SK-N-SH treated with all-trans-retinoic acid at 6 μM for 48 hours (cell line): ENCODE measurements at regions not wholly inside any gene's neighbourhood (a gene's known extent, or its start where the extent isn't known, plus 50 kb on each side); places are given as distances from the start of the nearest gene placed in this dataset.

Experiments used
- ATAC-seq: fragments of 200-7000 bp; cut with Tn5 transposase; 3 replicates; pipeline ENCODE4 v1.9.1; 2020; ENCODE audit warnings: mild to moderate bottlenecking, moderate library complexity
- ARNTL ChIP-seq: fragments of 450-650 bp; formaldehyde crosslinking; IDR thresholded peaks from 2 replicates; pipeline ENCODE4 v1.5.0; 2020; ENCODE audit warnings: low read depth, mild to moderate bottlenecking, moderate library complexity, borderline replicate concordance
- BACH2 ChIP-seq: fragments of 250-450 bp; sonication (Bioruptor Pico); IDR thresholded peaks from 2 replicates; pipeline ENCODE4 v1.9.0; 2021; ENCODE audit warnings: mild to moderate bottlenecking, borderline replicate concordance
- CSDC2 ChIP-seq: fragments of 250-450 bp; sonication (Bioruptor Pico); IDR thresholded peaks from 2 replicates; pipeline ENCODE4 v1.5.0; 2020; ENCODE audit warnings: mild to moderate bottlenecking, moderate library complexity
- CSRNP3 ChIP-seq: fragments of 250-450 bp; sonication (Bioruptor Pico); IDR thresholded peaks from 2 replicates; pipeline ENCODE4 v1.5.1; 2021; ENCODE audit warnings: mild to moderate bottlenecking, moderate library complexity
- ESRRG ChIP-seq: fragments of 250-450 bp; sonication (Bioruptor Pico); IDR thresholded peaks from 2 replicates; pipeline ENCODE4 v1.6.1; 2021; ENCODE audit warnings: mild to moderate bottlenecking
- GLIS3 ChIP-seq: fragments of 250-450 bp; sonication (Bioruptor Pico); IDR thresholded peaks from 2 replicates; pipeline ENCODE4 v1.5.0; 2020; ENCODE audit warnings: mild to moderate bottlenecking, moderate library complexity
- ISL1 ChIP-seq: fragments of 250-450 bp; sonication (Bioruptor Pico); IDR thresholded peaks from 2 replicates; pipeline ENCODE4 v2.1.2; 2022; ENCODE audit warnings: mild to moderate bottlenecking, moderate library complexity
- OSR1 ChIP-seq: fragments of 250-450 bp; sonication (Bioruptor Pico); IDR thresholded peaks from 2 replicates; pipeline ENCODE4 v1.8.0; 2022; ENCODE audit warnings: moderate library complexity, mild to moderate bottlenecking, inconsistent platforms
- POU6F1 ChIP-seq: fragments of 250-450 bp; sonication (Bioruptor Pico); IDR thresholded peaks from 2 replicates; pipeline ENCODE4 v1.8.0; 2021; ENCODE audit warnings: low read depth, mild to moderate bottlenecking, moderate library complexity, borderline replicate concordance
- PPARA ChIP-seq: fragments of 250-450 bp; sonication (Bioruptor Pico); IDR thresholded peaks from 2 replicates; pipeline ENCODE4 v1.5.0; 2020; ENCODE audit warnings: mild to moderate bottlenecking, borderline replicate concordance
- RARB ChIP-seq: fragments of 250-450 bp; sonication (Bioruptor Pico); IDR thresholded peaks from 2 replicates; pipeline ENCODE4 v1.8.0; 2021; ENCODE audit warnings: mild to moderate bottlenecking, moderate library complexity
- SNAI2 ChIP-seq: fragments of 250-450 bp; sonication (Bioruptor Pico); IDR thresholded peaks from 2 replicates; pipeline ENCODE4 v1.5.0; 2020; ENCODE audit warnings: mild to moderate bottlenecking, moderate library complexity
- TCF4 ChIP-seq: fragments of 250-450 bp; sonication (Bioruptor Pico); IDR thresholded peaks from 2 replicates; pipeline ENCODE4 v1.8.0; 2021; ENCODE audit warnings: mild to moderate bottlenecking, moderate library complexity, borderline replicate concordance
- TOX ChIP-seq: fragments of 250-450 bp; sonication (Bioruptor Pico); IDR thresholded peaks from 2 replicates; pipeline ENCODE4 v1.8.0; 2021; ENCODE audit warnings: mild to moderate bottlenecking, moderate library complexity, borderline replicate concordance
- TSHZ2 ChIP-seq: fragments of 250-450 bp; sonication (Bioruptor Pico); IDR thresholded peaks from 2 replicates; pipeline ENCODE4 v1.5.0; 2020; ENCODE audit warnings: mild to moderate bottlenecking, moderate library complexity
- ZC3H10 ChIP-seq: fragments of 250-450 bp; sonication (Bioruptor Pico); IDR thresholded peaks from 2 replicates; pipeline ENCODE4 v1.5.1; 2021; ENCODE audit warnings: mild to moderate bottlenecking, moderate library complexity
- ZFP3 ChIP-seq: fragments of 250-450 bp; sonication (Bioruptor Pico); IDR thresholded peaks from 2 replicates; pipeline ENCODE4 v1.5.0; 2020; ENCODE audit warnings: mild to moderate bottlenecking, moderate library complexity
- ZFP30 ChIP-seq: fragments of 450-650 bp; formaldehyde crosslinking; IDR thresholded peaks from 2 replicates; pipeline ENCODE4 v1.5.0; 2022; ENCODE audit warnings: mild to moderate bottlenecking, moderate library complexity
- ZNF565 ChIP-seq: fragments of 450-650 bp; formaldehyde crosslinking; conservative IDR thresholded peaks from 2 replicates; pipeline ENCODE4 v1.5.0; 2020; ENCODE audit warnings: low read depth, mild to moderate bottlenecking, moderate library complexity
- ZNF70 ChIP-seq: fragments of 450-650 bp; formaldehyde crosslinking; IDR thresholded peaks from 2 replicates; pipeline ENCODE4 v1.5.0; 2020; ENCODE audit warnings: mild to moderate bottlenecking, moderate library complexity
- ZNF8 ChIP-seq: fragments of 450-650 bp; formaldehyde crosslinking; IDR thresholded peaks from 2 replicates; pipeline ENCODE4 v1.5.0; 2020; ENCODE audit warnings: mild to moderate bottlenecking, moderate library complexity
- TF ChIP-seq, protein P1 (sequence below): fragments of 250-450 bp; sonication (Bioruptor Pico); IDR thresholded peaks from 2 replicates; pipeline ENCODE4 v1.5.1; 2020; ENCODE audit warnings: low read depth, mild to moderate bottlenecking, moderate library complexity
- TF ChIP-seq, protein P2 (sequence below): fragments of 250-450 bp; sonication (Bioruptor Pico); IDR thresholded peaks from 2 replicates; pipeline ENCODE4 v1.8.0; 2020; ENCODE audit warnings: mild to moderate bottlenecking, moderate library complexity, borderline replicate concordance

DNA sequence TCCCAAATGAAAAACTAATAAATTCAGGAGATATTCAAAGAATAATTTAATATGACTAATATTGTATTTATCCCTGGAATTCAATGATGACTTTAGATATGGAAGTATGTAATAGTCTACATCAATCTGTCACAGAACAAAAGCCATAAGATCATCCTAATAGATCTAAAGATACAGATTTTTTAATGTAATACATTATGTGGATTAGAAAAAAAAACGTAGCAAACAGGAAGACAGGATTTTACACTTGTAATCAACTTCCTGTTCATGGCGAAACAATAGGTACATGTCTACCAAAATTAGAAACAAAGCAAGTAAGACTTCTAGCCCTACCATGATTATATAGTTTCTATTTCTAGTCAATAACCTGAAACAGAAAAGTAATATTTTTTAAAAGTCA is 192.2 kb downstream of the TTC32 start:
- ATAC-seq = no peak
- TF ChIP-seq ZNF8 (CRISPR knock-in tag) = no peak
- TF ChIP-seq CSRNP3 (CRISPR knock-in tag) = no peak
- TF ChIP-seq POU6F1 (CRISPR knock-in tag) = no peak
- TF ChIP-seq, protein P1, sequence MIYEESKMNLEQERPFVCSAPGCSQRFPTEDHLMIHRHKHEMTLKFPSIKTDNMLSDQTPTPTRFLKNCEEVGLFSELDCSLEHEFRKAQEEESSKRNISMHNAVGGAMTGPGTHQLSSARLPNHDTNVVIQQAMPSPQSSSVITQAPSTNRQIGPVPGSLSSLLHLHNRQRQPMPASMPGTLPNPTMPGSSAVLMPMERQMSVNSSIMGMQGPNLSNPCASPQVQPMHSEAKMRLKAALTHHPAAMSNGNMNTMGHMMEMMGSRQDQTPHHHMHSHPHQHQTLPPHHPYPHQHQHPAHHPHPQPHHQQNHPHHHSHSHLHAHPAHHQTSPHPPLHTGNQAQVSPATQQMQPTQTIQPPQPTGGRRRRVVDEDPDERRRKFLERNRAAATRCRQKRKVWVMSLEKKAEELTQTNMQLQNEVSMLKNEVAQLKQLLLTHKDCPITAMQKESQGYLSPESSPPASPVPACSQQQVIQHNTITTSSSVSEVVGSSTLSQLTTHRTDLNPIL = no peak
- TF ChIP-seq ZFP30 (CRISPR knock-in tag) = no peak
- no peak for TF ChIP-seq ESRRG (CRISPR knock-in tag)
- no peak for TF ChIP-seq TSHZ2
- TF ChIP-seq TOX (CRISPR knock-in tag) = no peak
- TF ChIP-seq PPARA = no peak
- TF ChIP-seq ZC3H10 = no peak
- TF ChIP-seq ISL1 = no peak
- TF ChIP-seq, all 23 proteins: peak for 0

DNA sequence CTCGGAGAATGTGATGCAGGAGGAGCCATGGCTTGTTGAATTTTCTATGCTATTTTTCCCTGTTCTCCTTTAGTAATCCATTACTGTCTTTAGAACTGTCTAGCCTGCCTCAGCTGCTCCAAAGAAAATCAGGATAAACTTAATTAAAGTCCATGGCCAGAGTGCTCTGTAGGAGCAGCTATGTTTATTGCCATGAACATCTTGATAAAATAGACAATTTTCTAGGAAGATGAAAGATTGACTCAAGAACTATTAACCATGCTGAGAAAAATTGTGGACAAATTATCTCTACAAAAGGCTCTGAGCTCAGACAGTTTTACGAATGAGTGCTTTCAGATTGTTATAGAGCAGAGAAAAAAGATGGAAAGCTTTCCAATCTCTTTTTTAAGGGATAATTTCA is 193.0 kb downstream of the TTC32 start:
- TF ChIP-seq ZFP30 (CRISPR knock-in tag) (no peak), TOX (CRISPR knock-in tag) (no peak), ZFP3 (CRISPR knock-in tag) (no peak), ZC3H10 (no peak), RARB (CRISPR knock-in tag) (no peak), CSDC2 (CRISPR knock-in tag) (no peak), SNAI2 (CRISPR knock-in tag) (no peak), PPARA (no peak)
- TF ChIP-seq, protein P1 = no peak
- no peak for ATAC-seq

DNA sequence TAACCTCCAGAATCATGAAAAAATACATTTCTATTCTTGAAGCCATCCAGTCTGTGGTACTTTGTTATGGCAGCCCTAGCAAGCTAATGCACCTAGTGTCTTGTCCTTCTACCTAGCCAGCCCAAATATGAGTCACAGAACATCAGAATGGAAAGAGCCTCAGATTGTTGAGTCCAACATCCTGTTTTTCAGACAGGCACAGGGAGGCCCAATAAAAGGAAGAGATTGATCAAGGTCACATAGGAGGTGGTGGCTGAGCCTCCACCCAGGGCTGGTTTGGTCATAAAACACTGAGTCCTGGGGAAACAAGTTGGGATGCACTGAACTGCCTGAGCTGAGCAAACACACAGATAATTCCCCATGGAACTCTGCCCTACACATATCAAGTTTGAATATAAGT is 195.5 kb downstream of the TTC32 start:
- ATAC-seq = no peak
- TF ChIP-seq, protein P2, sequence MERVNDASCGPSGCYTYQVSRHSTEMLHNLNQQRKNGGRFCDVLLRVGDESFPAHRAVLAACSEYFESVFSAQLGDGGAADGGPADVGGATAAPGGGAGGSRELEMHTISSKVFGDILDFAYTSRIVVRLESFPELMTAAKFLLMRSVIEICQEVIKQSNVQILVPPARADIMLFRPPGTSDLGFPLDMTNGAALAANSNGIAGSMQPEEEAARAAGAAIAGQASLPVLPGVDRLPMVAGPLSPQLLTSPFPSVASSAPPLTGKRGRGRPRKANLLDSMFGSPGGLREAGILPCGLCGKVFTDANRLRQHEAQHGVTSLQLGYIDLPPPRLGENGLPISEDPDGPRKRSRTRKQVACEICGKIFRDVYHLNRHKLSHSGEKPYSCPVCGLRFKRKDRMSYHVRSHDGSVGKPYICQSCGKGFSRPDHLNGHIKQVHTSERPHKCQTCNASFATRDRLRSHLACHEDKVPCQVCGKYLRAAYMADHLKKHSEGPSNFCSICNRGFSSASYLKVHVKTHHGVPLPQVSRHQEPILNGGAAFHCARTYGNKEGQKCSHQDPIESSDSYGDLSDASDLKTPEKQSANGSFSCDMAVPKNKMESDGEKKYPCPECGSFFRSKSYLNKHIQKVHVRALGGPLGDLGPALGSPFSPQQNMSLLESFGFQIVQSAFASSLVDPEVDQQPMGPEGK (CRISPR knock-in tag) = no peak
- no peak for TF ChIP-seq BACH2 (CRISPR knock-in tag)
- TF ChIP-seq ARNTL (CRISPR knock-in tag) = no peak
- TF ChIP-seq POU6F1 (CRISPR knock-in tag) = no peak
- no peak for TF ChIP-seq TOX (CRISPR knock-in tag)
- no peak for TF ChIP-seq ZNF565
- no peak for TF ChIP-seq ZC3H10
- TF ChIP-seq, protein P1 = no peak
- TF ChIP-seq PPARA = no peak
- TF ChIP-seq GLIS3 = no peak
- no peak for TF ChIP-seq TCF4
- no peak for TF ChIP-seq ZNF70 (CRISPR knock-in tag)
- no peak for TF ChIP-seq ZFP30 (CRISPR knock-in tag)
- no peak for TF ChIP-seq RARB (CRISPR knock-in tag)
- TF ChIP-seq ZFP3 (CRISPR knock-in tag) = no peak
- no peak for TF ChIP-seq CSDC2 (CRISPR knock-in tag)
- TF ChIP-seq OSR1 = no peak
- no peak for TF ChIP-seq CSRNP3 (CRISPR knock-in tag)
- TF ChIP-seq SNAI2 (CRISPR knock-in tag) = no peak
